Thyroid gland (tissue), 4 donors: ENCODE measurements at regions not wholly inside any gene's neighbourhood (a gene's known extent, or its start where the extent isn't known, plus 50 kb on each side); places are given as distances from the start of the nearest gene placed in this dataset.

Source experiments
- POLR2A ChIP-seq, 2 donors: fragments of 450-650 bp; IDR thresholded peaks; one replicate each; pipeline ENCODE4 v1.6.1; 2017; ENCODE audit warnings: antibody characterized with exemption in 2 of 2, mild to moderate bottlenecking in 2 of 2, moderate library complexity in 1 of 2
- TF ChIP-seq, protein P1 (sequence below), 6 experiments: fragments of 200-600 bp in 3 of 6; fragments of 450-650 bp in 3 of 6; sonication (generic) in 3 of 6; IDR thresholded peaks; one replicate each; pipeline ENCODE4 v1.5.1; 2016 to 2019; ENCODE audit warnings: antibody characterized with exemption in 6 of 6, mild to moderate bottlenecking in 2 of 6, inconsistent platforms in 1 of 6, moderate library complexity in 1 of 6

DNA sequence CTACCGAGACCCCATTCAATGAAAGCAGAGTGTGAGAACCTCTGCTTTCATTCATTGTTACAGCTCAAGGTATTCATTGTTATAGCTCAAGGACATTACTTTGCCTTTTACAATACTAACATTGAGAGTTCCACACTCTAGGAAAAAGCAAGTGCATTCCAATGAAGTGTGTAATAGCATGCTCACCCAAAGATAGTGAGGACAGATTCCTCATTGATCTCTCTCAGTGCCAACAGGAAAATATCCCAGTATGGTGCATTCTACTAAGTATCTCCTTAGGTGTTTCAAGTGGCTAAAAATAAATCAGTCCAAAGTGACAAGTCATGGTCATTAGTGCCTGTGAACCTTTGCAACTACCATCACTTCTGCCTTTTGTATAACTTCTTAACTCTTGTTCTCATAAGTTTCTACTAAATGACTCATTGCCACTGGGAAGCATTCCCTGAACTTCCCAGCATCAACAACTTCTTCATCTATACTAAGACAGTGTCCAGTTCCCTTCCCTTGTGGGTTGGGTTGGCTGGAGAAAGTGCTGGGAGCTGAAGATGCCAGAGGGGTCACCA, 140.7 kb upstream of the STXBP5 start:
- TF ChIP-seq, protein P1, sequence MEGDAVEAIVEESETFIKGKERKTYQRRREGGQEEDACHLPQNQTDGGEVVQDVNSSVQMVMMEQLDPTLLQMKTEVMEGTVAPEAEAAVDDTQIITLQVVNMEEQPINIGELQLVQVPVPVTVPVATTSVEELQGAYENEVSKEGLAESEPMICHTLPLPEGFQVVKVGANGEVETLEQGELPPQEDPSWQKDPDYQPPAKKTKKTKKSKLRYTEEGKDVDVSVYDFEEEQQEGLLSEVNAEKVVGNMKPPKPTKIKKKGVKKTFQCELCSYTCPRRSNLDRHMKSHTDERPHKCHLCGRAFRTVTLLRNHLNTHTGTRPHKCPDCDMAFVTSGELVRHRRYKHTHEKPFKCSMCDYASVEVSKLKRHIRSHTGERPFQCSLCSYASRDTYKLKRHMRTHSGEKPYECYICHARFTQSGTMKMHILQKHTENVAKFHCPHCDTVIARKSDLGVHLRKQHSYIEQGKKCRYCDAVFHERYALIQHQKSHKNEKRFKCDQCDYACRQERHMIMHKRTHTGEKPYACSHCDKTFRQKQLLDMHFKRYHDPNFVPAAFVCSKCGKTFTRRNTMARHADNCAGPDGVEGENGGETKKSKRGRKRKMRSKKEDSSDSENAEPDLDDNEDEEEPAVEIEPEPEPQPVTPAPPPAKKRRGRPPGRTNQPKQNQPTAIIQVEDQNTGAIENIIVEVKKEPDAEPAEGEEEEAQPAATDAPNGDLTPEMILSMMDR (IDR thresholded peaks at IDR 0.05): no peak
- TF ChIP-seq POLR2A (IDR thresholded peaks at IDR 0.05): no peak
